ENCODE measurements at regions not wholly inside any gene's neighbourhood (a gene's known extent, or its start where the extent isn't known, plus 50 kb on each side); places are given as distances from the start of the nearest gene placed in this dataset.

GRCh38 chr1:4153571-4153970, 253.5 kb upstream of the C1orf174 start:
- Histone ChIP-seq H3K27me3 (ENCODE audit: insufficient read depth, low read length) (no peaks in the 10 kb centered on the region), H3K9me3 (ENCODE audit: insufficient read depth, low read depth, low read length) (peaks cover 10% of the 10 kb centered on the region), H3K9ac (ENCODE audit: low read length) (no peak overlapping the region), H3K4me3 (ENCODE audit: insufficient read depth, low read depth, low read length) (no peak overlapping the region), H3K4me2 (ENCODE audit: low read length) (no peak overlapping the region), H3K36me3 (ENCODE audit: insufficient read depth, low read length) (no peaks in the 10 kb centered on the region), H3K79me2 (ENCODE audit: insufficient read depth, low read length) (no peaks in the 10 kb centered on the region), H4K20me1 (ENCODE audit: insufficient read depth, low read length) (no peaks in the 10 kb centered on the region), H3K4me1 (ENCODE audit: insufficient read depth, low read length) (no peaks in the 10 kb centered on the region), H3K27ac (ENCODE audit: low read depth, low read length) (no peak overlapping the region), H2AFZ (ENCODE audit: low read depth, low read length) (no peak overlapping the region)
- H3K9me3 Mint-ChIP-seq (ENCODE audit: unreplicated experiment), result peaks cover 7% of the 10 kb centered on the region
- no peaks in the 10 kb centered on the region for H3K4me1 Mint-ChIP-seq (ENCODE audit: low read depth, unreplicated experiment)
- H3K27me3 Mint-ChIP-seq (ENCODE audit: low read depth, unreplicated experiment), result peaks cover 12% of the 10 kb centered on the region
- no peak overlapping the region for H3K27ac Mint-ChIP-seq (ENCODE audit: unreplicated experiment)
- no peak for DNase-seq (ENCODE audit: low read depth)
- TF ChIP-seq EZH2 (IDR thresholded peaks at IDR 0.05; ENCODE audit: insufficient read depth, low read length) (no peak), CTCF (IDR thresholded peaks at IDR 0.05; ENCODE audit: insufficient read depth, low read depth, low read length) (no peak)
- H3K4me3 Mint-ChIP-seq (ENCODE audit: unreplicated experiment), result no peak overlapping the region
- no peak for FAIRE-seq
- H3K36me3 Mint-ChIP-seq (ENCODE audit: low read depth, unreplicated experiment), result no peaks in the 10 kb centered on the region

GRCh38 chr1:4156241-4156973, 256.3 kb upstream of the C1orf174 start:
- H3K36me3 Mint-ChIP-seq (ENCODE audit: low read depth, unreplicated experiment), result peaks cover 2% of the 10 kb centered on the region
- no peak overlapping the region for H3K27ac Mint-ChIP-seq (ENCODE audit: unreplicated experiment)
- no peak for FAIRE-seq

More at GRCh38 chr1:4156241-4156973, 256.3 kb upstream of the C1orf174 start:
- no peaks in the 10 kb centered on the region for H3K27me3 ChIP-seq (ENCODE audit: insufficient read depth, low read length)
- no peaks in the 10 kb centered on the region for H3K36me3 ChIP-seq (ENCODE audit: insufficient read depth, low read length)
- peaks cover 12% of the 10 kb centered on the region for H3K27me3 Mint-ChIP-seq (ENCODE audit: low read depth, unreplicated experiment)
- H3K4me2 ChIP-seq (ENCODE audit: low read length), result no peak overlapping the region
- no peak overlapping the region for H3K27ac ChIP-seq (ENCODE audit: low read depth, low read length)
- no peak overlapping the region for H3K4me3 Mint-ChIP-seq (ENCODE audit: unreplicated experiment)
- no peaks in the 10 kb centered on the region for H3K79me2 ChIP-seq (ENCODE audit: insufficient read depth, low read length)
- TF ChIP-seq EZH2 (IDR thresholded peaks at IDR 0.05; ENCODE audit: insufficient read depth, low read length) (no peak), CTCF (IDR thresholded peaks at IDR 0.05; ENCODE audit: insufficient read depth, low read depth, low read length) (no peak)
- no peak for DNase-seq (ENCODE audit: low read depth)
- peaks cover 9% of the 10 kb centered on the region for H3K9me3 Mint-ChIP-seq (ENCODE audit: unreplicated experiment)
- H3K9me3 ChIP-seq (ENCODE audit: insufficient read depth, low read depth, low read length), result peaks cover 9% of the 10 kb centered on the region
- no peaks in the 10 kb centered on the region for H3K4me1 Mint-ChIP-seq (ENCODE audit: low read depth, unreplicated experiment)
- H3K4me1 ChIP-seq (ENCODE audit: insufficient read depth, low read length), result no peaks in the 10 kb centered on the region
- no peak overlapping the region for H2AFZ ChIP-seq (ENCODE audit: low read depth, low read length)
- H3K9ac ChIP-seq (ENCODE audit: low read length), result no peak overlapping the region
- H4K20me1 ChIP-seq (ENCODE audit: insufficient read depth, low read length), result no peaks in the 10 kb centered on the region
- no peak overlapping the region for H3K4me3 ChIP-seq (ENCODE audit: insufficient read depth, low read depth, low read length)
